GM18517 (cell line): ENCODE measurements at regions not wholly inside any gene's neighbourhood (a gene's known extent, or its start where the extent isn't known, plus 50 kb on each side); places are given as distances from the start of the nearest gene placed in this dataset.
"Not testable (repeated sequence)": the region's sequence is repeated elsewhere in the genome, so short reads cannot be mapped to it uniquely, and the experiment has no call there.

Source experiments
- ATAC-seq: cut with Tn5 transposase; IDR thresholded peaks from one replicate; pipeline ENCODE4 v1.9.1; 2021; ENCODE audit warnings: mild to moderate bottlenecking, moderate library complexity; ENCODE audit not compliant: unreplicated experiment

DNA sequence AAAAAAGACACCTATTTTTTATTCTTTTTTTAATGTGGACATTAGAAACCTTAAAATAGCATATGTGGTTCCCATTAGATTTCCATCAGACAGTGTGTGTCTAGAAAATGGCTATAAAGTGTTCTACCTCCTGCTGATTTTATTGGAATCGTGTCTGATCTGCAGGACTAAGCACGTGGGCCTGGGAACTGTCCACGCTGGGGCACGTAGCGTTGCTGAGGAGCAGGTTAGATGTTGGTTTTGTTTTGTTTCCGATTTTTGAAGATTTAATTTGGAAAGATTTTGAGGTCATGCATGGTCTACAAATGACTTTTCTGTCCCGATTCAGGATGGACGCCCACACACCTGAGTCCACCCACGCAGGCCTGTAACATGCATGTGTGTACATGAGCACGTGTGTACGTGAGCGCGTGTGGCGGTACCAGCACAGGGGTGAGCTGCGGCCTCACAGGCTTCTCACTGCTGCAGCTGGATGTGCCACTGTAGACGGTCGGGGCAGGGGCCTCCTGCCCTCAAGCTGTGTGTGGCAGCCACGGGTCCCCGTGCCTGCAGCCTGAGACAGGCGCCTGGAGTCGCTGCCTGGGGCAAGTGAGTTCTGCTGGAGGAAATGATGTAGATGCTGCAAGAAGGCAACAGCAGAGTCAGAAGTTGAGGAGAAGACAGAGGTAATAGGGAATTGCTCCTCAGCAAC lies 99.7 kb upstream of the CTDP1 start:
- no peak for ATAC-seq

DNA sequence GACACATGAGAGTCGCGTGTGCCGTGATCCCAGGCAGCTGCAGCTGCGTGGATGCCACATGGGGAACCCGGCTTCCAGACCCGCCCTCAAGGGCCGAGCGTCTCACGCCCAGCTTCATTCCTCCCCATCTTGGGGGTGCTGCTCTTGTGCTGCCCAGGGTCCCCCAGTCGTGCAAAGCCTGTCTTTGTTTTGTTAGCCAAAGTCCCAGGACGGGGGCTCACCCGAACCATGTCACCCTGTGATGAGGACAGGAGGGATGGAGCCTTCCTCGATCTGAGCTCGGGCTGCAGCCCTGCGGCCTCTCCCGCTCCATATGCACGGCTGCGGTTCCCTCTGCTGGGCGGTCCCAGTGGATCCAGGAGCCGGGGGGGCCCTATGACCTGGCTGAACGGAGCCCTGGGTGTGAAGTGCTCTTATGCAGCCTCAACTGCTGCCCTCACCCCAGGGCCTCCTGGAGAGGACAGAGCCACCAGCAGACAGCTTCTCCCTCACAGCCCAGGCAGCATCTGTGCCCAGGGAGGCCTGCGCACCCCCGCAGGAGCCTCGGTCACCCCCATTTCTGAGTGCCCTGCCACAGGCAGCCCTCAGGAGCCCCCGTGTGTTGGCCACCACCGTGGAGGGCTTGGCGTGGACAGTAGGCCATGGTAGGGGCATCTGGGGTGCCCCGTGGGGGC lies 99.0 kb upstream of the CTDP1 start:
- no peak for ATAC-seq

DNA sequence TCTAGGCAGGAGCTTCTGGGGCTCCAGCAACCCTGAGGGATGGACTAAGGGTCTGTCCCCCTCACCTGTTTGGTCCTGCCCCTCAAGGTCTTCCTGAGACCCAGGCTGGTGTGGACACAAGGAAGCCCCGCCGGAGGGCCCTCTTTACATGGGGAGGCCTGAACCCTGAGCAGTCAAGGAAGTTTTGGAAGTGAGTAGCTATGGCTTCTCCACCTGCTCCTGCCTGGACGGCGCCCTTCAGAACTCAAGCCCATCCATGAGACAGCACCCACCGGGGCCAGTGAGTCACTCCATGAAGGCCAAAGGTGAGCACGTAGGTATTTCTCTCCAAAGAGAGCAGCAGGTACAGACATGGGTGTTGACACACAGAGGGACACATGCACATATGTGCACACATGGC lies 98.2 kb upstream of the CTDP1 start:
- ATAC-seq = no peak

DNA sequence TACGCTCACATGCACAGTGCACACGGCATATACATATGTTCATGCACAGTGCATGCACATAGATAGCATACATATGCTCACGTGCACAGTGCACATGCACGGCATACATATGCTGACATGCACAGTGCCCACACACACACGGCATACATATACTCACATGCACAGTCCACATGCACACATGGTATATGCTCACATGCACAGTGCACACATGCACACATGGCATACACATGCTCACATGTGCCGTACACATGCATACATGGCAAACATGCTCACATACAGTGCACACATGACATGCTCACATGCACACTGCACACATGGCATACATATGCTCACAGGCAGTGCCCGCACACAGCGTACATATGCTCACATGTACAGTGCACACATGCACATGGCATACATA lies 97.7 kb upstream of the CTDP1 start:
- no peak for ATAC-seq

DNA sequence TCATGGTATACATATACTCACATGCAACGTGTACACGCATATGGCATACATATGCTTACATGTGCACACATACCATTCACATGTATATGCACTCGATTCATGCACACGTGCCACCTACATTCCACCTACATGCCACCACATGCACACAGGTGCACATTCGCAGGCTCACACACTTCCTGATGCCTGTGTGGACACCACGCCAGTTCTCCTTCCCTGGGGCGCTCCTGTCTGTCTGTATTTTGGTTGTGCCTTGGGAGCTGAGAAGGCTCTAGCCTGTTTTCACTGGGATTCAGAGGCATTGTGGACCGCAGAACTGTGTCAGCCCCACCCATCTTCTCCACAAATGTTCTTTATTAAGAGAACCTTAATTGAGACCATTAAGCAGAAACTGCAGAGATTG lies 96.6 kb upstream of the CTDP1 start:
- ATAC-seq = no peak

DNA sequence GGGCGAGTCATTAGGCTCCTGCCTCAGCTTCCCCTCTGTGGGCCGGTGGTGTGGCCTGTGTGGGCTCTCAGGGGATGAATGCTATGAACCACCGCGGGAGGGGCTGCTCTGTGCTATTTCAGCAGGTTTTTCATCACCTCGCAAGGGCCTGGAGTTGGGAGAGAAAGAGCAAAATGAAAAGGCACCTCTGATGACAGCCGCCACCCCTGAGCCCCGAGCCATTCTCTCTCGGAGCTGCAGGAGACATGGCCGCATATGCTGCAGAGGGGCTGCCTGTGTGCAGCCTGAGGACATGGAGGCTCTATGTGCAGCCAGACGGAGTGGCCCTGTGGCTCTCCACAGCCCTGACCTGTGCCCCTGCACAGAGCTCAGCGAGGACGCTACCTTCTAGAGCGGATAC lies 96.2 kb upstream of the CTDP1 start:
- no peak for ATAC-seq

DNA sequence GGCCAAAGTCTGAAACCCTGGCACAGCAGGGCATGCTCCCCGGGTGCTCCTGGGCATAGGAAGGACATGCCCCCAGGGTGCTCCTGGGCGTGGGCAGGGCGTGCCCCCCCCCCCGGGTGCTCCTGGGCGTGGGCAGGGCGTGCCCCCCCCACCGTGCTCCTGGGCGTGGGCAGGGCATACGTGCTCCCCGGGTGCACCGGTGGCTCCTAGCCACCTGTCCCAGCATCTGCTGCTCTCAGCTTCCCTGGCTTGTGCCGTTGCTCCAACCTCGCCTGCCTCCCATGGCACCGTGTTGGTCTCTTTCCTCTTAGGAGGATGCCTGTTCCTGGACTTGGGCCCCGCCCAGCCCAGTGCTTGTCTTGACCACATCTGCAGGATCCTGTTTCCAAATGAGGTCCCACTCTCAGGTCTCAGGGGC lies 95.6 kb upstream of the CTDP1 start:
- ATAC-seq = no peak

DNA sequence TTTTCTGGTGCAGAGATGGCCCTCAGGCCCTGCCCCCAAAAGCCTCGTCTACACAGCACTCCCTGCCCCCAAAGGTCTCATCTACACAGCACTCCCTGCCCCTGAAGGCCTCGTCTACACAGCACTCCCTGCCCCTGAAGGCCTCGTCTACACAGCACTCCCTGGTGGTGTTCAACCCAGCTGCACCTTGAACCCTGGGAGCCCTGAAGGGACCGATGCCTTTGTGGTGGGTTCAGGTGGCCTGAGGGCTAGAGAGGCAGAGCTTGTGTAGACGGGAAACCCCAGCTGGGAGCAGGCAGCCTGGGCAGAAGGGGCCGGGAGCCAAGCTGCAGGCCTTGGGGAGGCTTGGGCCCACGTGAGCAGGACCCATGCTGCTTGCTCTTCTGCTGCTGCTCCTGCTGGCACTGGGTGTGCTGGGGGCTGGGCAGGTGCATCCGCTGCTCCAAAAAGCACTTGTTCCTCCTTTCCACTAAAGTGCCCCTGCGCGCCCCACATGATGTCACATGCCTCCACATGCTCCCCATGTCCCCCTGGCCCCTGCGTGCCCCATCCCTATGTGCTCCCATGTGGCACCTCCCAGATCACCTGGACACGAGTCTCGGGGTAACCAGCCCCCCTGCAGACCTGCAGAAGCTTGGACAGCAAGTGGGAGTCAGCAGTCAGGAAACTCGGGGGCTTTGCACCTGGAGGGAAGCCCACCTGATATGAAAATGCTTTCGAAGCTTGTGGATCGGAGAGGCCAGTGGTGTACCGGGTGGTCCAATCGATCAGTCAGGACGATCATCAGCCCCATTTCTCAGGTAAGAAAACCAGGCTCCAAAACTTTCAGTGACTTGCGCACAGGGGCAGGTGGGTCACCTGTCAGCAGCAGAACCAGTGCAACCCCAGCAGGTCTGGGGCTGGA lies 94.9 kb upstream of the CTDP1 start:
- ATAC-seq = no peak

DNA sequence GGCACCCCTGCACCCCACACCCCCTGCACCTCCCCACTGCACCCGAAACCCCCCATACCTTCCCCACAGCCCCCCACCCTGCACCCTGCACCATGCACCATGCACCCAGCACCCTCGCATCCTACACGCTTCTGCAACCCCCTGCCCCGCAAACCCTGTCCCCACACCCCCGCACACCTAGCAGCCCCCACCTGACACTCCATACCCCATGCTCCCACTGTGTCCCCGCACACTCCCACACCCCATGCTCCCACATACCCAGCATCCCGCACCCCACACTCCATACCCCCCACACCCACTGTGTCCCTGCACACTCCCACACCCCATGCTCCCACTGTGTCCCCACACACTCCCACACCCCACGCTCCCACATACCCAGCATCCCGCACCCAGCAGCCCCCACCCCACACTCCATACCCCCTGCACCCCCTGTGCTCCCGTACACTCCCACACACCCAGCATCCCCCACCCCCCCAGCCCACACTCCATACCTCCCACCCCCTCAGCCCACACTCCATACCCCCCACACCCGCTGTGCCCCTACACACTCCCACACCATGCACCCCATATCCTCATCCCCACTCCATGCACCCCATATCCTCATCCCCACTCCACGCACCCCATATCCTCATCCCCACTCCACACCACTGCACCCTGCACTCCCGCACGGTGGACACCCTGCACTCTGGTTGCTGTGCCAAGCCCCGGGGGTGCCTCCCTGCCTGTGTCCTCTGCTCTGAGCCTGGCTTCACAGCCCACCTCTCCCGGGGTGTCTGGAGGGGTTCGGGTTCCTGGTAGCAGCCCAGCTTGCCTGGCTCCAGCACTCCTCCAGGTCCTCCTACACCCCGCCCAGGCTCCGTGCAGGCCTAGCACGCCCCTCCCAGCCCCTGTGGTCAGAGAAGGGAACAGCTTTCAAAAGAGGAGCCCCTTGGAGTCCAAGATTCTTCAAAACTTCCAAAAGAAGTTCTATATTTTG lies 93.9 kb upstream of the CTDP1 start:
- ATAC-seq = no peak

DNA sequence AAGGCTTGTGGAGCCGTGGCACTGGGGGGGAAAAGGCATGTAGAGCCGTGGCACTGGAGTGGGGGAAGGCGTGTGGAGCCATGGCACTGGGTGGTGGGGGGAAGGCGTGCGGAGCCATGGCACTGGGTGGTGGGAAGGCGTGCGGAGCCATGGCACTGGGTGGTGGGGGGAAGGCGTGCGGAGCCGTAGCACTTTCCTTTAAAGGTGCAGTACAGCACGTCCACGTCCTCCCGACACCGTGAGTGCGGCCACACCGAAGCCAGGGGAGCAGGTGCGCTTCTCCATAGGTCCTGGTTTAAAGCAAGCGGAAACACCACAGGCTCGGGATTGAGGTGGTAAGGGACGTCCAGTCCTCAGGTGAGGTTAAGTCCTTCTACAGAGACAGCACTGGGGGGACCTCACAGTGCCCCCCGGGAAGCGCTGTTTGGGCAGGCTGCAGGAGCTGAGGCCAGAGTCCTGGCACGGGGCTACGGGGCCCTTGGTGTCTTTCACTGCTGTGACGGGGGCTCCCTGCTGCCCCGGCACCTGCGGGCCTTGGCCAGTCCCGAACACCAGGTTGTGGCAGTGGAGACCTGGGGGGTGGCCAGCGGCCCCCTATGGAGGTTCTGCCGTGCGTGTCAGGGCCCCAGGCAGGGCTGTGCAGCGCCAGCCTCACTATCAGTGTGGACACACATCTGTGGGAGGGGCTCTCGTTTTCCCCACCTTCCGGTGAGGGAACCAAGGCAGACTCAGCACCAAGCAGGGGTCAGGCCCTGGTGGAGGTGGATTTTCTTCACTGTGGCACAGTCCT lies 93.0 kb upstream of the CTDP1 start:
- ATAC-seq = no peak

DNA sequence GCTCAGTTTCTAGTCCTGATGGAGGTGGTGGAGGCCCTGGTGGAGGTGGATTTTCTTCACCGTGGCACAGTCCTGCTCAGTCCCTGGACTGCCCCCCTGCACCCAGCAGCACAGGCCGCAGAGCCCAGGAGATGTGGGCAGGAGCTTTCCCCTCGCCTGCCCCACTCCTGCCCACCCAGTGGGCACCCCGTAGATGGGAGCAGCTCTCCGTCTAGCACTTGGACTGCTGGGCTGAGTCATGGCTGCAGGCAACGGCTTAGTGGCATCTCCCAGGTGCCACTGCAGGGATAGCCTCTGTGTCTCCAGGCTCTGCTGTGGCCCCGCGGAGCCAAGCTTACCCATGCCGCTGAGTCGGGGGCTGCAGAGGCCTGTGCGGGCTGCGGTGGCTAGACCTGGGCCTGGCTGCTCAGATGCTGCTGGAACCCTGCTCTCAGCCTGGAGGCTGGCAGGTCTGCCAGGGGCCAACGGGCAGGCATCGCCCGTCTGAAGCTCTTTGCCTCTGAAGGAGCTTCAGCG lies 92.3 kb upstream of the CTDP1 start:
- no peak for ATAC-seq

DNA sequence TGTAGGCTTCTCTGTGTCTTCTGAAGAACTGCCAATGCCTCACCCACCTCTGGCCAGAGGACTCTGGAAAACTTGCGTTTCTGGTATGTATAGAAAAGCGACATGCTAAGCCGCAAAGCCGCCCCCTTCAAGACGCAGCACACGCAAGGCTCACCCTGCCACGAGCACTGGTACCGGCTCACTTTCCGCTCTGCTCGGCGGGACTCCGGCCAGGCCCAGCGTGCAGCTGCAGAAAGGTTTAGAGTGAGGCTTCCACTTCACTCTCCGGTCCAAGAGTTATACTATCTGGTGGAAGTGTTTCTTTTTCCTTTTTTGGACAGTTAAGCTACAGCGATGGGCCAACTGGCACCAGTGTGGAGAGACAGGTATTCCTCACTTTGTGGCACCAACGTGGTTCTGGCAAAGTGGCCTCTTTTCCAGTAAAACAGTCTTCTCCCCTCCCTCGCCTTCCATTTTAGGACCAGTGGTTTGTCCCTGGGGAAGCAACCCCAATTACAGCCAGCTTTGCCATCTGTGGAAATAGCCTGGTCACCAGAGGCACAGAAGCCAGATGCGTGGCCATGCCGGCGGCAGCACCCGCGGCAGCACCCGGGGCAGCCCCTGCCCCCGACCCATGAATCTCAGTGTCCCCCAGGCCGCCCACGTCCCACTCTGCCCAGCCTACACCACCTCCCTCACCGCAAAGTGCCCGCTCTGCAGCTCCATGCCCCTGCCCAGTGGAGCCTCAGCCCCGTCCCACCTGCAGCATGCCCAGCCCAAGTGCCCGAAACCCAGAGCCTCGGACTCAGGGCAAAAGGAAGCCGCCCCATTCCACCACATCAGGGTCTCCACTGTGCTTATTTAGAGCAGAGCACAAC lies 91.6 kb upstream of the CTDP1 start:
- no peak for ATAC-seq

DNA sequence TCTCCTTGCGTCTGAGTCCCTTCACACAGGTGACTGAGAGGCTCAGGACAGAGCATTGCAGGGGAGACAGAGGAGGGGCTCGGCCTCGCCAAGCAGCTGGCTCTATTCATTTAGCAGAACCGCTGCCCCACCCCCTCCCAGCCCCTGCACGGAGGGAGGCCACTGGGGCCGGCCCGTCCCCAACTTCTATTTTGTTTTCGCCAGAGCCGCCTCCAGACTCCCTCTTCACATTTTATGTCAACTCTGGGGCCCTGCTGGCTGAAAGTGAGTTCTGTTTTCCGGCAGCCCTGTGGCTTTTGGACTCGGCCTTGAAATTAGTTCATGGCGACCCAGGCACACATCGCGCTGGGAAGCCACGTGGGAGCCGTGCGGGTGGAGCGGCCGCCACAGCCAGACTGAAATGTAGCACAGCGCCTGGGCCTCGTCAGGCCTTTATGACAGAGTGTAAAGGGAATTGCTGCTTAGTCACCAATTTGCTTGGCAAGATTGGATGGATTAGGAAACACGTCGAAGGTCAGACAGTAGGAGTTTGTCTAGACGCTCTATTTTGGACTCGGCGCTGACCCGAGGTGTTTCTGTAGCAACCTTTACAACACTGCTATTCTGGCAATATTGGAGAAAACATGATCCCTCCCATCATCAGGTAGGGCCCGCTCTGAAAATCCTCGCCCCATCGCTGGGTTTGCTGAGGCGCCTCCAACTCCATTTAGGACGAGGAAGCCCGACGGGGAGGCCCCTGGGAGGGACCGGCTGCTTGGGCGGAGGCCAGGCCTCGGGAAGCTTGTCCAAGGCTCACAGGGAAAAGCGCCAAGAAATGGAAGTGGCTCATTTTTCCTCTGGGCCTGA lies 90.7 kb upstream of the CTDP1 start:
- no peak for ATAC-seq

DNA sequence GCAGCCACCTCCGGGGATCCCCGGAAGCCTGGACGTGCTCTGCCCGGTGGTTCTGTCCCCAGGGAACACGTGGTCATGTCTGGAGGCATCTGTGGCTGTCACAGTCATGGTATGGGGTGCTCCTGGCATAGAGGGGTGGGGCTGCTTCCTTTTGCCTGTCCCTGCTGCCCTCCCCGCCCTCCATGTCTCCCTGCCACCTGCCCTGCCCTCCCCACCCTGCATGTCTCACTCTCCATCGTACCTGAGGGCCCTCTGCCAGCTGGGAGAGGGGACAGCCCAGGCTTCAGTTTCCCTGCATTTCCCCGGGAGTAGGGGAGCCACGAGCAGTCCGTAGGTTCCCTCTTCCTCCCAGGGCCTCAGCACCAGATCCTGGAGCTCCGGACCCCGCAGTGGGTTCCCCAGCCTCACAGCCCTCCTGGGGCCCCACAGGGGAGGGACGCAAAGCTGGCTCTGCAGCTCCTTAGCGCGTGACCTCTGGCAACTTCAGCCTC lies 90.0 kb upstream of the CTDP1 start:
- ATAC-seq = no peak

DNA sequence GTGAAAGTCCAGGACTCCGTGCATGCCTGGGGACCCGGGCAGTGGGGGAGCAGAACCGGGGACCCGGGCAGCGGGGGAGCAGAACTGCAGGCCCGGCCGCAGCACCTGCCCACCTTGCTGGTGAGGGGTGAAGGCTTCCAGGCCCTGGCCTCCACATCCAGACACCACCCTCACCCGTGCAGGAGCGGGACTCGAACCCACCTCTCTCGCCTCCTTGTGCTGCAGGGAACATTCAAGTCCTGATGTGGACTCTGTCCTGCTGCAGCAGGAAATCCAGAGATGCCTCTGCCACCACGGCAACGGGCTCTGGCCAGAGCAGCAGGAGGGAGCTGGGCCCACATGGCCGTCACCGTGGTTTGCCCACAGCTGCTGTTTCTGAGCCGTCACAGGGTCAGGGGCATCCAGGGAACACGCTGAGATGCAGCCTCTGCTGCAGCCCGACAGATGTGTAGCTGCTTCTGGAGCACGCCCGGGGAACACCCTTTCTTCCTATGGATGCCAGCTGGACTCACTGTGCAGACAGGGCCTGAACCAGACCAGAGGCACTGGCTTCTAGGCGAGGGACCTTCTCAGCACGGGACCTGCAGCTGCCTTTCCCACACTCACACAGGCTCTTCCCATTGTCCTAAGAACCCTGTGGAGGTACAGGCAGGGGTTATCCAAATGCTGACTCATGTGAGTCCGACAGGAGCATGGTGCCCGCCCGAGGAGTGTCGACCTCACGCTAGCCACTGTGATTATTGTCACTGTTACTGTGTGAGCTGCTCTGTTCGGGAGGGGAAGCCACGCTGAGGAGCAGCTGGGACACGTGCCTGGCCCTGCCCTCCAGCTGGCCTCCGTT lies 89.2 kb upstream of the CTDP1 start:
- ATAC-seq = no peak

DNA sequence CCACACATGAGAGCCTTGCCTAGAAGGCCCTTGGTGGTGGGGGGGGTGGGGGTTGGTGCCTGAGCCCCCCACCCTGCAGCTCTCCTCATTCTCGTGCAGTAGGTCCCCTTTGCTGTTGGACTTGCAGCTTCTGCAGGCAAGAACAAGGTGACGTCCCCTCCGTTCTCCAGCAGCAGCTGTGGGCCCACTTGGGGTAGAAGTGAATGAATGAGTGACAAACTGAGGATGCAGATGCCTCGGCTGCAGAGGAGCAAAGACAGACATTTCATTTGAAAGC lies 88.6 kb upstream of the CTDP1 start:
- ATAC-seq = no peak

DNA sequence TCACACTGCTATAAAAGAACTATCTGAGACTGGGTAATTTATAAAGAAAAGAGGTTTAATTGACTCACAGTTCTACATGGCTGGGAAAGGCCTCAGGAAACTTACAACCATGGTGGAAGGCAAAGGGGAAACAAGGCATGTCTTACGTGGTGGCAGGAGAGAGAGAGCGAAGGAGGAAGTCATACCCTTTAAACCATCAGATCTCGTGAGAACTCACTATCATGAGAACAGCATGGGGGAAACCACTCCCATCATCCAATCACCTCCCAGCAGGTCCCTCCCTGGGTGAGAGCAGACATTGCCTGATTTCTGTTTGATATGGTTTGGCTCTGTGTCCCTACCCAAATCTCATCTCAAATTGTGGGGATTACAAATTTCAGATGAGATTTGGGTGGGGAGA lies 86.9 kb upstream of the CTDP1 start:
- ATAC-seq = not testable (repeated sequence)
